GM18873 (cell line): ENCODE measurements at regions not wholly inside any gene's neighbourhood (a gene's known extent, or its start where the extent isn't known, plus 50 kb on each side); places are given as distances from the start of the nearest gene placed in this dataset.

ENCODE experiments used
- ATAC-seq: cut with Tn5 transposase; IDR thresholded peaks from one replicate; pipeline ENCODE4 v1.9.1; 2021; ENCODE audit warnings: mild to moderate bottlenecking, moderate library complexity, moderate number of reproducible peaks; ENCODE audit not compliant: unreplicated experiment, low FRiP score

DNA sequence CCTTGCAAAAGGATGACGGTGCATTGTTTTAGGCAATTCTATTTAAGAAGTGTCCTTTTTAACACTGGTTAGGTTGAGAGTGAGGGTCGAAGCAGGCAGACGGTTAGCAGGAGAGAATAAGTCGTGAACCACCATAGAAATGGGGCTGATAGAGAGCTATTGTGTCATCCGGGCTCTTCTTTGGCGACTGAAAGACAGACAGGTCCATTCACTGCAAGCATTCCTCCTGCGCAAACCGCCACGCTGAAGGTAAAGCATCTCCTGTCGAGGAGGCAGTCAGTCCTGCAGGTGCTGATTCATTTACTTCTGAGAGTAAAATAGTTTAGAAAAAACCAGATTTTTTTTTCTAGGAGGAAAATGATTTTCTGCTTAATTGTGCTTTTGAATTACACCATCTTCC is 1002.8 kb upstream of the NR2F2 start:
- no peak for ATAC-seq

DNA sequence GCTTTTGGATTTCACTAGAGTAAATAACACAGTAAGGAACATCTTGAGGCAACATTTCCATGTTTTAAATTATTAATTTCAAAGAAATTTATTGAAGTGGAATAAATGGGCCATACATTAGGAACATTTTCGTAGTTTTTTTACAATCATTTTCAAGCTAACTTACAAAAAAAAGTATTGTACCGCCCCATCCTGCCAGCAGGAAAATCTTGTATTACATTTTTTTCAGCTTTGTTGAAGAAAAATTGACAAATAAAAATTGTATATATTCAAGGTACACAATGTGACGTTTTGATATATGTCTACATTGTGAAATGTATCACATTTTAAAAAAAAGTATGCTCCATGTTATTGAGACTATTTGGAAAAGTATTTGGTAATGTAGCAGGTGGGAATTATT is 1001.9 kb upstream of the NR2F2 start:
- no peak for ATAC-seq

DNA sequence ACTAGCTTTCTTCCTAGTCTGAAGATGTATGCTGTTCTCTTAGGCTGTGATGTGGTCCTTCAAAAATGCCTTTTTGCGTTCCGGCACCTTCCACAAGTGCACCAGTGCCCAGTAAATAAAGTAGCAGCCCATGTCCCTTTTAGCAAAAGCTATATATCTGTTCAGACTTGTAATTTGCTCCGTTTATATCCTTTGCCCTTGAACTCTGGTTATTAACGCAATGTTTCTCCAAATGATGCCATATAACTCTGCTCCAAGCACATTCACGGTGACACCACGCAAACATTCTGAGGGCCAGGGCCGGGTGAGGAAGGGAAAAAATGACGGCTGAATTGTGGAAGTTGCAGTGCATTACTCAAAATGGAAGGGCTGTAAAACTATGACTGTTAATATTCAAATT is 1001.1 kb upstream of the NR2F2 start:
- no peak for ATAC-seq

DNA sequence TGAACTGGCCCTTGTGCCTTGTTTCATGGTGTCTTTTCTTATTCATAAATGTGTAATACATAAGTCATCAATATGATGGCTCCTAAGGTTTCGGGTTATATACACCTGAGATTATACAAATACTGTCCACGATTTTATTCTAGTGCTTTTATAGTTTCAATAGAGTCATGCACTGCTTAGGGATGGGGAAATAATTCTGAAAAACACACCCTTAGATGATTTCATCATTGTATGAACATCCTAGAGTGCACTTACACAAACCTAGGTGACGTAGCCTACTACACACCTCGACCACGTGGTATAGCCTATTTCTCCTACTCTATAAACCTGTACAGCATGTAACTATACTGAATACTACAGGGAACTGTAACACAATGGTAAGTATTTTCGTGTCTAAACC is 988.8 kb upstream of the NR2F2 start:
- ATAC-seq: no peak

DNA sequence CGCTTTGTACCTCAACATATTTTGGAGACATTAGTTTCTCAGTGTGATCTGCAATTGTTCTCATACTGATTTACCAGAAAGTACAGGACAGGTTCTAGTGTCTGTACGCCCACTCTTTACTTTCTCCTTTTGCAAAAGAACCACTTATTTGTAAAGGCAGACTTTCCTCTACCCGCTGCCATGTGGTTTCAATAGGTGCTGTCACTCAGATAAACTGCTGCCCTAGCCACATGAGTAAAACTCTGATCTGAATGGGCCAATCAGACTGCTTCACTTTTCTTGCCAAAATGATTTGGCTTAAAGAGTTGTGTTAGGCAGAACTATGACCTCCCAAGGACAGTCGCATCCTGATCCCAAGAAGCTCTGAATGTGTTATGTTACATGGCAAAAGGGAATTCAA is 984.6 kb upstream of the NR2F2 start:
- no peak for ATAC-seq

DNA sequence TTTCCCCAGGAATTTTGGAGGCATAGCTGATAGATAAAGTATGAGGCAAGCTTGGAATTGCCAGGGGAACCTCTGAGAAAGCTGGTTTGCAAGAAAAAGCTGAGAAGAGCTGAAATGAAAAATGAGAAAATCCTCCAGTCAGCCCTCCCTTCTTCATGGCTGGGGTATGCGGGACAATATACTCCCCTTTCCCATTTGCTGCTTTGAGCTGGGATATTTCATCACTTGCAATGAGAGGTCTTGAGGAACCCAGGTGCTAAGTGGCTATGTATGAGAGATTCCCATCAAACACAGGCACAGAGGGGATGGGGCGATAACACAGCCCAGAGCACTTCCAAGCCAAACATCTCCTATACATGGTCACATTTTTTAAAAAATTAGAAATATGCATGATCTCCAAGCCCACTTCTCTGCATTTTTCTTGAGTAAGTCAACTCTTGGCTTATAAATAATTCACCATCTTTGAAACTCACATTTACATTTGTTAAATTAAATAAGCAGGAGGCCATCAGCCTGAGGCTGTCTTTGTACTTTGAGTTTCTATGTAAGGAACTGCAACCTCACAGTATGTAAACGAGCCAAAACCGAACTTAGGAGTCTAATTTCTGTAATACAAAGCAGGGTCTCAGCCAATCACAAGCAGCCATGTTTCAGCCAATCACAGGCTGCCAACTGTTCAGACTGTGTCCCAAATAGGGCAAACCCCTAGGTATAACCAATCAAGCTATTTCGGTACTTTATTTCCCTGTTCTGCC is 983.6 kb upstream of the NR2F2 start:
- ATAC-seq: no peak

DNA sequence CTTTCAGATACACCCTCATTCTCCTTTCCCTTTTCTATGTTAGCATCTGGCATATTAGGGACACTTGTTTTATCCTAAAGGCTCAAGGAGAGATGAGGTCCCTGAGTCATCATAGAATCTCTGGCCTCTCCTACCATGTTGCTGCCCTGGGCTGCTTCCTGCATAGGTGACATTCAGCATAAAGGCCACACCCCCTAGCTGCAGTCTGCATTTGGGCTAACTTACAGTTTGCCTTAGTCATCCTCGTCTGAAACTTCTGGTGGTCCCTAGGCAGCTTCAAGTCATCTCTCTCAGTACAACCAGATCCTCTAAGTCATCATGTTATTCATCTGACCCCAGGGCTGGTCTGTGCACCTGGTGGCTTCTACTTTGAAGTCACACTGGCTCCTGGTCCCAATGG is 982.7 kb upstream of the NR2F2 start:
- no peak for ATAC-seq

DNA sequence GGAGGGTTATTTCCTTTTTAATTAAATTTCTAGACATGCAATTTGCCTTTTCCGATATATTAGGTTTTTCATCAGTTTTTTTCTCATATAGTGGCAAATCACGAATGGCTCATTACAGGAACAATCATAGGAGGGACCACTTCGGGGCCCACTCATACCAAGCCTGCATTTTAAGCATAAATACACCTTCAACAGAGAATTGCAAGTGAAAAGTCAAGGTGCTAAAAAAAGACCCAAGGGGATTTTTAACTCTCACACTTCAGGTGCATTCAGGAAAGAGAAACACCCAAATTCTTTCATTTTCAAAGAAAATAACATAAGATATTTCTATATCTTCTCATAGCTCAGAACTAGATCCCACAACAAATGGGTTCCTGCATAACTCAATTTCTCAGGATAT is 979.6 kb upstream of the NR2F2 start:
- ATAC-seq: no peak

DNA sequence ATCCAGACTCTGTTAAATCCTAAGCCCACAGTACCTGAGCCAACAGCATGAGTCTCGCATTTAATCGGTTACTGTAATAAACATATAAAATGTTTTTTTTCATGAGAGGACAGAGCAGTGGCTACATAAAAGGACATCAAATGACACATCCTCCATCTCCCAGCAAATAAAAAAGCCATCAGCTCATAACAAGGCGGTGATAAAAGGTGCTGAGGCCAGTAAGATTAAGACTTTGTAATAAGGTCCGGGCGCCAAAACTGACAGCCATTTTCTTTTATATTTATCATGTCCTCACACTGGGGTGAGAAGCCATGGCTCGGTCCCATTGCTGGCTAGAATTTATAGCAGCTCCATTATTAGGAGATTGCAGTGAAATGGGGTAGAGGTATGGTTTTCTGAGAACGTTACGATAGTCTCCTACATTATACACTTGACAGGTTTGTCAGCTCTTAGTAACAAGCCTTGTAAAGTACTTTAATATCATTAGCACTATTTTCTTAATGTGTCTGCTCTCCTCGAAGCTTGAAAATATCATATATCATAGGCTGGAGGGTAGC is 977.8 kb upstream of the NR2F2 start:
- no peak for ATAC-seq

DNA sequence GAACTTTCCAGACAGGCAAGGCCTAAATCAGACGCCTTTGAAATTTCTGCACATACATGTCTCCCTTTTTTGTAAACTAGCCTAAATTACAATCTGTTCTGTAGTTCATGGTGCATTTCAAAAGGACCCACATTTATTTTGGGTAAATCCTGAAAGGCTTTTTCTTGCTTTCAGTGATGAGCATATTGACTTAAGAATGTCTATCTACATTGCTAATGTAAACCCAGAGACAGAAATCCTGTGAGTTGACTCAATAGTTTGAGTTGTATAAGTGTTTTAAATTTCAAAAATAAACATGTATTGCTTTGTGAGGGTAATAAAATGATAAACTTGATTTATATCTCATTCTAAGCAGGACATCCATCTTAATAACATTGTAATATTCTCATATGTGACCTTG is 977.0 kb upstream of the NR2F2 start:
- ATAC-seq: no peak

DNA sequence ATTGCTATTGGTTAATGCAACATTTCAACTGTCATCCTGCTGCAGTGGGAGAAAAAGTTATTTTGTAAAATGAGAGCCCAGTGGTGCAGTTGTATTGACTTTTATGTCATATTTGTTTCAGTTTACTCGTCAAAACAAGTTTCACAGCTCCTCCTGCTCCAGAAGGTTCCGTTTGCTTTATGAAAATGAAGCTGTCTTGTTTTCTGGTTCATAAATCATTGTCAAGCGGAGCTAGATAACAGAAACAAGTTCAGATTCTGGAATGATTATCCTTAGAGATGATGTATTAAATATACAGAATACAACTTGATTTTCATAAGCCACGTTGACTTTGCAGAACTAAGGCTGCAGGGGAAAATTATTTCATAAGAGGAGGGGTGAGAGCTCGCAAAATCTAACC is 970.5 kb upstream of the NR2F2 start:
- no peak for ATAC-seq

DNA sequence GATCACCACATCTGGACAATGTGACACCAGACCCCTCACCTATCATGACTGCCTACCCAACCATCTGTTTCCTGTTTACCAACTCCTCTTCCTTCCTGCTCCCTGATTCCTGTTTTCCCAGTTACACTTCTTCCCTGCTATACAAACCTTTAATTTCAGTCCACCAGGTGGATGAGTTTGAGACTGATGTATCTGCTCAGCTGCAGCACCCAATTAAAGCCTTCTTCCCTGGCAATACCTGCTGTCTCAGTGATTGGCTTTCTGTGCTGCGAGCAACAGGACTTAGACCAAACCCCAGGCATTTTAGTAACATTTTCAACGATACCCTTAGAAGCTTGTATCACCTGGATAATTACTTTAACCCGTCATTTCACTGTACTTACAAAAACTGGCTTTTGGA is 968.2 kb upstream of the NR2F2 start:
- no peak for ATAC-seq

DNA sequence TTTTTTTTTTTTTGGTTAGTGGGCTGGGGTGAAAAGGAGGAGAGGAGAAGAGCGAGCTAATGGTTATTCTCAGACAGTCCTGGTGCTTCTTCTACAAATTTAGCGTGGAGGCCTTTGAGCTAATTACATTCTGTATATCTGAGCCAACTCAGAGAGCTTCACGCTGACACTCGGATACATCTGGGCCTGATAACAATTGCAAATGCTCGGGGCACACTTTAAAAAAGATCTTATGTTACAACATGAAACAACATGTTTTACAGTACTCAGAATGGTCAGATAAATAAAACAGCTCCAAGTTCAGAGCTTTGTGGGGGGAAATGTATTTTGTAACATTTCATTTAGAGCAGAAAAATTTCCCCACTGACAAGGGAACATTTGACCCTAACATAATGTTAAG is 966.9 kb upstream of the NR2F2 start:
- no peak for ATAC-seq

DNA sequence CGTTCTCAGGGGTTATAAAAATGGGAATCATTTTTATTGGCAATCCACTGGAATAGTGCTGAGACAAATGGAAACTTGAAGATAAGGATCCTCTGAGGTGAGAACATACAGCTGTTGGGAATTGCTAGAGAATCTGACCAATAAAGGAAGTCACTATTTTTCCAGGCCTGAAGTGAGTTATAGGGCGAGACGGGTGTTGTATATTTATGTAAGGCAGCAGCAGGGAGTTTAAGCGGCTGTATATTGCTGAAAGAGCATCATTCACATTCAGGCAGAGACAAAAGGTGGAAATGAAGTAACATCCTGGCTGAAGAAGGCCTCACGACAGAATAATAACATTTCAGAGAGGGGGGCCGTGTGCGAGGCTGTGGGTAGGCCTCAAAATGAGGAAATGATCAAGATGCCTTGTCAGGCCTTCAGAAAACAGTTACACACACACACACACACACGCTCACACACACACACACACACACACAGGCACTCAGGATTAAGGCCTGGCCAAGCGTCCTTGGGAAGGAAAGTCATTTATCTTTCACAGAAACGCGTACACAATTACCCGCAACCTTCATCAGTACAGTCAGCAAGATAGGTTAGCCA is 964.9 kb upstream of the NR2F2 start:
- no peak for ATAC-seq

DNA sequence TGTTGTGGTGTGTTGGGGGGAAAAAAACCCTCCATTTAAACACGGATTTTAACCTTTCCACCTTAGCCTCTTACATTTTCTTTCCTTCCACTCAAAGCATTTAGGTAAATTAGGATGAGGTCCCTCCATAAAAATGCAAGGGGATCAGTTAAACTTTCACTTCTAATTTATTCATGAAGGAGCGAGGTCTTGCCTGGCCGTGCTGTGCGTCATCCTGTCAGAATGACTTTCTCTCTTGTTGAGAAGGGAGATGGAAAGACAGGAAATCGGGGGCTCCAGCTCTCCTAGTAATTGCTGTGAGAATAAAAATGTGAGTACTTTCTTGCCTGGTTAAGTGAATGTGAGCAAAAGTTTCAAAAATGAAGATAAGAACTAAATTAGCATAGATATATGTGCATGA is 962.3 kb upstream of the NR2F2 start:
- ATAC-seq: no peak

DNA sequence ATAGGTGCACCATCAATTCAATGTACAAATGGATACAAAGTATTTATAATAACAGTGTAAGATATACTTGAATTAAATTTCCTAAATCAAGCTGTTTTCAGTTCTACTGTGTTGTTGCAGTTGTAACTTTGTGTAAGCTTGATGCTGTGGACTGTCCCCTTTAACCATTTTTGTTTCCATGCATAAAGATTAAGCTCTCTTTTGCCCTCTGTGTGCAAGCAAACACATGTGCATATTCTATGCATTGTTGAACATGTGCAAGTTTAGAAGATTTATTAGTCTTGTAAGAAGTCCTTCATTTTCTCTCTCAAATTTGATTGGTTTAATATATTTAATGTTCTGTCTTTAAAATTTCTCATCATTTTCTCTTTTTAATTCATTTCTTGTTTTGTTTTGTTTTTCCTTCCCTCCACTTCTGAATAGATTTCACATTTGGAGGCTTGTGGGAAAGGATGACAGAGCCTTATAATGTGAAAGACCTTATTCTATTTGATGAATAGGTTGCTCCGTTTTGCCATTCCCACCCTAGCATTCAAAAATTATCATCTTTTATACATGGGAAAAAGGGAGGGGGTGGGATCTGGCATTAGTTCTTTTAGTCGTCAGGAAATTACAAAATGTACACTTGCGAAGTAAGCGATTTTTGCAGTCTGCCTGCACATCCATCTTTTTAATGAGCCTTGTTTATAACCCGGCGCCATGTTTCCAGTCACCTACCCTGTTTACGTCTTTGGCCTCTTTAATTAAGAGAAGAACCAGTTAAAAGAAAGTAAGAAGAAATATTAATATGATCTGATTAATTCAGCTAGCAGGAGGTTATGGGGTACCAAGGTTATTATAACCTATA is 961.5 kb upstream of the NR2F2 start:
- no peak for ATAC-seq

DNA sequence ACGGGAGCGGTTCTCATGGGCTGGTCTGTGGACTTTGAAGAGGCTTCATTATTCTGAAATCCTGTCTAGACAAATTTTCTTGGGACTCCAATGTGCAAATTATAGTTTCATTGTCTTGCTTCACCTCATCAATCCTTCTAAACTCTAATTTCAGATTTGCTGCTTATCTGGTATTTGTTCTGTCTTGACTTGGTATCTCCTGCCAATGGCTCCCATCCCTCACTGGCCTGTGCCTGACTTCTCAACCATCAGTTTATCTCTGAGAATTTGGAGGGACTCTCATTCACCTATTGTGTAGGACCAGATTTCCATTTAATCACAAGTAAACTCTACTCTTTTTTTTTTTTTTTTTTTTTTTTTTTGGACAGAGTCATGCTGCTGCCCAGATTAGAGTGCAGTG is 960.2 kb upstream of the NR2F2 start:
- ATAC-seq: no peak

DNA sequence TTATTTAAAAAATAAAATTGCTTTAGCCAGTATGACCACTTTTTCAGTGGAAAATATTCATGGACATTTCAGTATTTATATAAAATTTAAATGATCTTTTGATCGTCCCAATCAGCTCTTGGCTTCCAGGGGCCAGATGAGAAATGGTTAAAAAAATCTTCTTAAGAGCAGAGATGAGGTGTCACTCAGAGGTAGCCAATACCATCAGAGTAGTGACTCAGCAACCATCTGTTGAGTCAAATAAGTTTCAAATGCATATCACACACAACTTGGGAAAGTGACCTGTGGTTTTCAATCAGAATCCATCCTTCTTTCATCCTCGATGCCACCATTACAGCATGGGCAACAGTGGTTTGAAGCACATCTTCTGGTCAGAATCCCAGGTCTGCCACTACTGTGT is 958.8 kb upstream of the NR2F2 start:
- no peak for ATAC-seq

DNA sequence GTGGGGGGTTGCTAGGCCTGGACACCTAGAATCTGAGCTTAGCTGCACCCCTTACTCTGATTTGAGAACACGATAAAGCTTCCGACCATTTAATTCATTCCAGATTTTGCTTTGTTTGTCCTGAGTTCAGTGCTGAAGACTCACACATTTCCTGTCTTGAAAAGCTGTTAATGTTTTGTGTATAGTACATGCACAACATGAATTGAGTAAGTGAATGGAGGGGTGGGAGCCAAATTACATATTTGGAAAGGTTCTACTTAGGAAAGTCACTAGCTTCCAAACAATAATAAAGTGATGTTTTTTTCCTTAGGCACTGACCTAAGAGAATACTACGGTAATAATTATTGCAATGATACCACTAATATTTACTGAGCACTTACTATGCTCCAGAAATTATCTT is 955.2 kb upstream of the NR2F2 start:
- no peak for ATAC-seq

DNA sequence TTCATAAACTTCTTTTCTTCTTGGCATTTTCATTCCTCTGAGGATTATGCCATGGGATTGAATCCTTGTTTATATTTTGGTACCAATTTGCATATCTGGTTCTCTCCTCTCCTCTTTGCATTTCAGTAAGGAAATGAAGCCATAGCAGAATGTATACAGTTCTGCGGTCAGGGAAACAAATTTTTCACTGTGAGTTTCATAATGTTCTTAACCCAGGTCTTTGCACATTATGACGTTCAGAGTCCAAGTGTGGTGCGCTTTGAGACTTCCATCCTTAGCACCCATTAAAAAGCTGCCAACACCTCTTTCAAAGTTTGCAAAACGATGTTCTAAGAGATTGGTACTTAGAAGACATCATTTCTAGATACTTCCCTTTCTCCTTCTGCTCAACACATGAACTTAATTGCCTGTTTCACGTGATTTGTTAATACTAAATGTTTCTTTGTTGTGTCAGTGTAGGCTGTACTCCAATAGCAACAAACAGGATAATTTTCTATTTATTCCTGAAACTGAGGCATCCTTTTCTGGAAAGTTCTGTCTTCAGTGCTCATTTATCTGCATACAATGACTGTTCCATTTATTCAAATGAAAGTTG is 953.1 kb upstream of the NR2F2 start:
- no peak for ATAC-seq
